NCI-H1694 (cell line): ENCODE measurements at regions not wholly inside any gene's neighbourhood (a gene's known extent, or its start where the extent isn't known, plus 50 kb on each side); places are given as distances from the start of the nearest gene placed in this dataset.

Experiments used
- DNase-seq: peaks from one replicate; lab custom pipeline; 2025; lab: John Stamatoyannopoulos, UW

DNA sequence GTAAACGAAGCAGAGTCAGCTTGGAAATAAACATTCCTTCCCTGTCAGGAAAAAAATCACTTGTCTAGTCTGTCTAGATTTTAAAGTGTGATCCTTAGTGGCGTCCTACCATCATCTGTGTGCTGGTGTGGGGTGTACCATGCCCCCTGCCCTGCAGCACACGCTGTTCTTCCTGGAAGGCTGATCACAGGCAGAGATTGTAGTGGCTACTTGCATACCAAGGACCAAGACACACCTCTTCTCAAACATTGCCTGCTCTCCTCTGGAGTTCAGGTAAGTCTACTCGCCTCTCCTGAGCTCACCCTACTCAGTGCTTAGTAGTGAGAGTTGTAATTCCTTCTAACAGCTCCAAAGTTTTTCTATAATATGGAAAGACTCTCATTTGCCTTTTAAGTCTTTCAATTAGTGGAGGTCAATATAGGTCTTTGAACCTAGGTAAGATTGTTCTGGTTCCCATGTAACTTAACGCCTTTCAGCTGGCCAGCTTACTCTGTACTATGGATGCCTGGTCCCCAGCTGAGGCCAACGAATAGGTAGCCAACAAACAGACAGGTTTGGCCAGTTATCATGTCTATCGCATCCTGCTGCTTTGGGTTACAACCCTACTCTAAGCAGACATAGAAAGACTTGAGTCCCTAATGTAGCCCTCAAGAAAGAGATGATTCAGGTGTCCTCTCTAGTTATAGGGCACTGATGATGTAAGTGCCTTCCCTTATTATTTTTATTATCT lies 55.4 kb downstream of the XCL1 start:
- no peak for DNase-seq

DNA sequence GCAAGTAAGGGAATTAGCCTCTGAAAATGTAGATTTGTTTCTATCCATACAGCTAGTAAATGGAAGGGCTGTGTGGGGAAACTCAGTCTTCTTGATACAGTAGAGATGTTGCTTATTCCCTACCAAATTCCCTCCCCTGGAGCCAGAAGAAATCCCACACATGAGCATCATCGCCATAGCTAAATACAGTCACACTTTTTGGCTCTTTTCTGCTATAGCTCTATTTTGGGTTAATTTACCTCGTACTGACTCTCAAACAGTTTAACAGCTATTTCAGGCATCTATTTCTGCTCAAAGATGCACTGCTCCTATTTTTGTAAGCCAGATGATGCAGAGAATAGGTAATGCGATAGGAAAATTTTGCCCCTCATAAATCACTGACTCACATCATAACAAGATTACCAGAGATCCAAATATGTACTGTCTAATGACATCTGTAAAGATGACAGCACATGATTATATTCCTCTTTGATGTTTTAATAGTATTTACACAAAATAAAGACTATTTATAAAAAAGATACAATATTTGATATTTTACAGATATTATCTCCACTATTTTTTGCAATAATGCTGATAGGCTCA lies 58.6 kb downstream of the XCL1 start:
- DNase-seq: no peak

DNA sequence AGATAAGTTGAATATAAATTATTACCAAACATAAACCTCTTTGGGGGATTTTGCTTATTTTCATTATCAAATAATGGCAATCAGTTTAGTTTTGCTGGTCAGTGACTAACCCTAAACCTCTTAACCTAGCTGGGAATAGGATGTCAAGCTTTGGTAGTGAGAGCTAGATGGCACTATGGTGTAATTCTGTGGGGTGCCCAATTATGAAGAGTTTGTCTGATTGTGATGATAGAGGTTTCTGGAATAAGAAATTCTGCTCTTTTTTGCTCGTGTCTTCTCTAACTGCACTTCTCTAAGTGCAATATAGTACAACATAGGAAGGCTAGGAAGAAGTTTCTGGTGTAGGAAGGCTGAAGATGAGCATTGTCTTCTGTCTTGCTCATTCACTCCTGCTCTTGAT lies 59.8 kb downstream of the XCL1 start:
- no peak for DNase-seq

DNA sequence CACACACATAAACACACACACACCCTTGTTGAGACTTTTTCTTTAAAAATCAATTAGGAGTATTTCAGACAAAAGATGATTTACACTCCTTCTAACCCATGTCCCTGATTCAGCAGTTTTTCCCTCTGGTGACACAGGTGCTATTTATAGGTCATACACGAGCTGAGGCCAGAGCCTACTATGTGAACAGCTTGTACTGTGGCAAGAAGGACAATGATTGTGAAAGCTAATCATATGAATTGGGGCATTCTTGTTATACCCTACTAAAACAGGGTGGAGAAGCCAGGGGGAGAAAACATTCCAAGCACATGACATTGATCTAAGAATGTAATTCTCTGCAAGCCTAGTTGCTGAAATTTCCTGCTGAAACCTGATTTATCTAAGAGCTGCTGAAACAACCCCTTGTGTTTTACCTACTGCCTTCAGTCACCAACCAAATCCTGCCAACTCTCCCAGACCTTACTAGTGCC lies 60.3 kb downstream of the XCL1 start:
- no peak for DNase-seq

DNA sequence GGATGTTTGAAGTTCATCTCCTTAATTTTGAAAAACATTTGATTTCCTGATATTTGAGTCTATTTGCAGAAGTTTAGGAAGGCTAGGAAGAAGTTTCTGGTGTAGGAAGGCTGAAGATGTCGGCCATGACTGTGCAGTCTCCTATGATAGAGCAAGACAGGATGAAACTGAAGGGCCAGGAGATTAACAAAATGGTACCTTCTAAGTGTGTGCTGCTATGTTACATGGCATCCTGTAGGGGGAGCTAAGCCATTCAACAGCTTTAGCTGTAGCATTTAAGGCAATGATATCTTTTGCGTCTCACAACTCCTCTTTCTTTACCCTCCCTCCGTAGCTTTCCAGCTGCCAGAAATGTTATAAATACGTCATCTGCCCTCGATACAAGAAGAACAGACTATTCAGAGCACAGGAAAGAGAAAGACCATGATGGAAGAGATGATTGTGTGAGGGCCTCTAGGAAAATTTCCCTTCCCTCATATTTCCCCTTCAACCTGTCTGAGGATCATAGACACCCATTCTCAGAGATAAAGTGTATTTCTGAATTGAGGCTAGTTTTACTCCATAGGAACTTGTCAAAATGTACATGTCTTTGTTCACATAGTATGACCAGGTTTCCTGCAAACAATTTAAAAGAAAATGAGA lies 61.1 kb downstream of the XCL1 start:
- peak; percentile 31 for DNase-seq

DNA sequence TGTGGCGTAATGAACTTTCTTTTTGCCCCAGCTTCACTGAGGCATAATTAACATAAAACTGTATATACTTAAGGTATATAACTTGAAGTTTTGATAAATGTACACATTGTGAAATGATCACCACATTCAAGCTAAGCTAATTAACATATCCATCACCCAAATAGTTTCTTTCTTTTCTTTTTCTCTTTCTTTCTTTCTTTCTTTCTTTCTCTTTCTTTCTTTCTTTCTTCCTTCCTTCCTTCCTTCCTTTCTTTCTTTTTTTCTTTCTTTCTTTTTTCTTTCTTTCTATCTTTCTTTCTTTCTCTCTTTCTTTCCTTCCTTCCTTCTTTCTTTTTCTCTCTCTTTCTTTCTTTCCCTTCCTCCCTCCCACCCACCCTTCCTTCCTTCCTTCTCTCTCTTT lies 62.5 kb downstream of the XCL1 start:
- DNase-seq: no peak

DNA sequence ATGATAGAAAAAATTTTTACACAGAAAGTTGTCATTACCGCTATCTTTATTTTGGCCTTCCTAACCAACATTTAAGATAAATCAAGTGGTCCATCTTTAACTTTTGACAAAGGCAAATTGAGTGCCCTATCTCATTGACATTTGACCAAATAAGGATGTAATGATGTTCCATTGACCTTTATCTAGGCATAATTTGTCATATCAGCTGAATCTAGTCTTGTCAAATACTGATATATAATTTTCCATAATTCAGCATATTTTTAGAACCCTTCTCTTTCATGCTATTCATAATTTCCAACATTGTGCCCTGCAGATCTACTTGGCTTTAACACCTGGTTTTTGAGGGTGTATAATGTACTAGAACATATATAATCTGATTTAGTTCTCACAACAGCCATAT lies 63.8 kb downstream of the XCL1 start:
- no peak for DNase-seq

DNA sequence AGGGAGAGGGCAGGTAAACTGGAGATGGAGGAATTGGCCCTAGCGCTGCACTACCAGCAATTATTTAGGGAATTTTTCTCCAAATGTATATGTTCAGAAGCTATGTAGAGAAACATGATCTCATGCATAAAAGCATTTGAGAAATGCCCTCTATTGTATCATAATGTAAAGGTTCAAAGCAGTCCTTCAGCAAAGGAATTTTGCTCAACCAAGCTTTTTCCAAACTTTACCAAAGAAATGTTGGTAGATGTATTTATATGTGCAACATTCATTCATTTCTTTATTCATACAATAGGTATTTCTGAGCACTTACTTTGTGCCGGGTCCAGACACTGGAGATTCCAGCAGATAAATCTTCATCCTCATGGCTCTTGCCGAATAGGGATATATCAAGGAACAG lies 64.4 kb downstream of the XCL1 start:
- DNase-seq: no peak

DNA sequence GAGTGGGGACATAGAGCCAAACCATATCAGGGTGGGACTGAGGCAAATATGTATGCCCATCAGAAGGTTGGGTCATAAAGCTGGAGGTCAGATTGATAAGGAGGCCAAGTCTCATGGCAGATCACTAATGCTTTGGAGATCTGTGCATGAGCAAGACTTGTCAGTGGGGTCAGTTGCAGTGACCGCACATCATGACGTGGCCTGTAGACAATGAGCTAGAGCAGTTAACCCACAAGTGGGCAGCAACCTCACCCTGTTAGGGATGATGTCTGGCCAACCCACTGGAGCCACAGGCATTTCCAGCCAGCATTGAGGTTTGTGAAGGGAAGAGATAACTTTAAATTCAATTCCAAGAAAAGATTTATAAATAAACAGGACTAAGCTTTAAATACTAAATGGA lies 66.7 kb downstream of the XCL1 start:
- no peak for DNase-seq
